GM12873 (cell line): ENCODE measurements at regions not wholly inside any gene's neighbourhood (a gene's known extent, or its start where the extent isn't known, plus 50 kb on each side); places are given as distances from the start of the nearest gene placed in this dataset.

Experiments used
- TF ChIP-seq, protein P1 (sequence below): IDR thresholded peaks from 2 replicates; pipeline ENCODE4 v1.5.1; 2012; ENCODE audit warnings: low read depth, mild to moderate bottlenecking, moderate library complexity, low read length, control low read depth; ENCODE audit not compliant: insufficient read depth; ENCODE audit errors: missing control alignments

DNA sequence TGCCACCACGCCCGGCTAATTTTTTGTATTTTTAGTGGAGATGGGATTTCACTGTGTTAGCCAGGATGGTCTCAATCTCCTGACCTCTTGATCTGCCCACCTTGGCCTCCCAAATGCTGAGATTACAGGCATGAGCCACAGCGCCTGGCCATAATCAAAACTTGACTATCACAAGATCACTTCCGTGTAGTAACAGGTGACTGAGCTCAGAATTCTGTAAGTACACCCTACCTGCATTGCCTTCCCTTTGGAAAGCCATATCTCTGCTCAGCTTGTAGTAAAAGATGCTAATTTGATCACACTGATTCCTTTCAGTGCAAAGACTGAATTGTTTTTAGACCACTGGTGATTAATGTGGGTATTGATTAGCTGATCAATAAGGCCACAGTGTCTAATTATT lies 167.1 kb downstream of the SHOX2 start:
- TF ChIP-seq, protein P1, sequence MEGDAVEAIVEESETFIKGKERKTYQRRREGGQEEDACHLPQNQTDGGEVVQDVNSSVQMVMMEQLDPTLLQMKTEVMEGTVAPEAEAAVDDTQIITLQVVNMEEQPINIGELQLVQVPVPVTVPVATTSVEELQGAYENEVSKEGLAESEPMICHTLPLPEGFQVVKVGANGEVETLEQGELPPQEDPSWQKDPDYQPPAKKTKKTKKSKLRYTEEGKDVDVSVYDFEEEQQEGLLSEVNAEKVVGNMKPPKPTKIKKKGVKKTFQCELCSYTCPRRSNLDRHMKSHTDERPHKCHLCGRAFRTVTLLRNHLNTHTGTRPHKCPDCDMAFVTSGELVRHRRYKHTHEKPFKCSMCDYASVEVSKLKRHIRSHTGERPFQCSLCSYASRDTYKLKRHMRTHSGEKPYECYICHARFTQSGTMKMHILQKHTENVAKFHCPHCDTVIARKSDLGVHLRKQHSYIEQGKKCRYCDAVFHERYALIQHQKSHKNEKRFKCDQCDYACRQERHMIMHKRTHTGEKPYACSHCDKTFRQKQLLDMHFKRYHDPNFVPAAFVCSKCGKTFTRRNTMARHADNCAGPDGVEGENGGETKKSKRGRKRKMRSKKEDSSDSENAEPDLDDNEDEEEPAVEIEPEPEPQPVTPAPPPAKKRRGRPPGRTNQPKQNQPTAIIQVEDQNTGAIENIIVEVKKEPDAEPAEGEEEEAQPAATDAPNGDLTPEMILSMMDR: no peak

DNA sequence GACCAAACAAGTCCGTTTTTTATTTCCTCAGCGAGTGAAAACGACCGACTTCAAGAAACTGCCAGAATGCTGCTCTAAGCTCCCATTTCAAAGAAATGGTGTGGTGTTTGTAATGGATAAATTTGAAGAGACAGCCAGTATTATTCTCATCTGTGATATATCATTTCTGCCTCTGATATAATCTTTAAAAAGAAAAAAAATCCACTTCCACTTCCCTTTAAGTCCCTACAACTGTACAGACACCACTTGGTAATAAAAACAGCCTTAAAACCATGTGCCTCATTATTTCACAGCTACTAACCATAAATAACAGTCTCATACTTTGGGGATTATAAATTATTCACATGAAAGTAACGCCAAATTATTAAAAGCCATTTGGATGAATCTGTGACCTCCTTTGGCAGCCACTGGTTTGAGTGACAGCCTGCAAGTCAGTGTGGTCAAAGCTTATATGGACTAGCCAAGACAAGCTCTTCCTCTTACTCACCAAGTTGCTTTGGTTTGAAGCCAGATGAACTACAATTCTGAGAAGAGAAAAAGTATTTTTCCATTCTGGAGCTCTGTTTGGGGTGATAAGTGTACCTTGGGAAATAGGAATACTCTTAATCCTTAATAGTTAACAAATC lies 168.0 kb downstream of the SHOX2 start:
- TF ChIP-seq, protein P1: no peak

DNA sequence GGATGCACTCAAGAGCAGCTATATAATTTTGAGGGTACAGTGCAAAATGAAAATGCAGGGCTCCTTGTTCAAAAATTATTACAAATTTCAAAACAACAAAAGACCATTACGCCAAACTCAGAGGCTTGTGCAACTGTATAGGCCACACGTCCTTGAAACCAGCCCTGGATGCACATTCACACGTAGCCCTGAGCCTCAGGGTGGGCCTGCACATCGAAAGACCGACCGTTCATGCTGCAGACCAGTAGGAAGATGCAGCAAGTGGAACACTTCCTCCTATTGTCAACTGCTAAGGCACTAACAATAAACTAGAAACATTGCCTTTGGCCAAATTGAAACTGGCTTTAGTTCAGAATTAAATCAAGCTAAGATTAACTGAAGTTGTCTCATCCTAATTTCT lies 174.7 kb downstream of the SHOX2 start:
- TF ChIP-seq, protein P1: no peak

GRCh38 chr3:157930000-157930780 lies 176.0 kb downstream of the SHOX2 start:
- TF ChIP-seq, protein P1: no peak

GRCh38 chr3:157926822-157927221 lies 179.4 kb downstream of the SHOX2 start:
- TF ChIP-seq, protein P1: no peak

GRCh38 chr3:157922614-157923013 lies 183.6 kb downstream of the SHOX2 start:
- TF ChIP-seq, protein P1: no peak

DNA sequence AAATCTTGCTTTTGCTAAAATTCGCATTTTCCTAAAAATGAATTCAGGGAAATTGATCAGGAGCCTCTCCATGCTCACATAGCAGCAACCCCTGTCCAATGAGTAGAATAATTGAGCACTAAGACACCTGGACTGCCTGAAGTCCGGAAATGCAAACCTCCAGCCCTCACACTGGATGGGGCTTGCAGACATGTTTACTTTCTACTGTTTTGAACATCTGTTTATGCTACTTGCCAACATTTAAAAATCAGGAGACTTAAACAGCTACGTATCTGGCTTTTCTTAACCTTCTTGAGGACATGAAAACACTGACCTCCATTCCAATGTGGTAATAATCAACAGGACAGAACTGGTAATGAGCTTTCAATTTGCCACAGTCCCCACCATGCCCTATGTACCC lies 184.4 kb downstream of the SHOX2 start:
- TF ChIP-seq, protein P1: no peak
